HUES6 (cell line): ENCODE measurements at regions not wholly inside any gene's neighbourhood (a gene's known extent, or its start where the extent isn't known, plus 50 kb on each side); places are given as distances from the start of the nearest gene placed in this dataset.
"Not testable (repeated sequence)": the region's sequence is repeated elsewhere in the genome, so short reads cannot be mapped to it uniquely, and the experiment has no call there.

Experiments
- H3K27ac ChIP-seq: 2 replicates; pipeline ENCODE4 v1.7.0; 2013; ENCODE audit warnings: low read depth, mild to moderate bottlenecking, low read length, inconsistent platforms
- H3K27me3 ChIP-seq: 2 replicates; pipeline ENCODE4 v1.6.1; 2013; ENCODE audit warnings: low read length; ENCODE audit not compliant: control insufficient read depth, insufficient read depth
- H3K36me3 ChIP-seq: 2 replicates; pipeline ENCODE4 v1.6.1; 2013; ENCODE audit warnings: low read length; ENCODE audit not compliant: control insufficient read depth, insufficient read depth
- H3K4me1 ChIP-seq: 2 replicates; pipeline ENCODE4 v1.6.1; 2013; ENCODE audit warnings: low read length; ENCODE audit not compliant: control insufficient read depth, insufficient read depth
- H3K4me3 ChIP-seq: 2 replicates; pipeline ENCODE4 v1.5.1; 2013; ENCODE audit warnings: low read depth, low read length
- H3K9ac ChIP-seq: one replicate; pipeline ENCODE4 v1.6.1; 2013; ENCODE audit warnings: mild to moderate bottlenecking, low read length
- H3K9me3 ChIP-seq: 2 replicates; pipeline ENCODE4 v1.6.1; 2013; ENCODE audit warnings: low read depth, low read length; ENCODE audit not compliant: control insufficient read depth, insufficient read depth

- Histone ChIP-seq H3K4me1 (no peaks in the 10 kb centered on the region), H3K9ac (no peak overlapping the region), H3K4me3 (no peak overlapping the region)
Observed at GRCh38 chr7:90053094-90053493, 101.2 kb upstream of the STEAP1 start.

GRCh38 chr7:90061077-90061476 is 93.2 kb upstream of the STEAP1 start:
- H3K9me3 ChIP-seq: no peaks in the 10 kb centered on the region
- no peak overlapping the region for H3K9ac ChIP-seq
- H3K36me3 ChIP-seq: no peaks in the 10 kb centered on the region
- H3K27me3 ChIP-seq: no peaks in the 10 kb centered on the region
- H3K4me1 ChIP-seq: no peaks in the 10 kb centered on the region
- H3K4me3 ChIP-seq: no peak overlapping the region
- H3K27ac ChIP-seq: no peak overlapping the region

More at GRCh38 chr7:90053094-90053493, 101.2 kb upstream of the STEAP1 start:
- no peaks in the 10 kb centered on the region for H3K9me3 ChIP-seq
- H3K27me3 ChIP-seq: no peaks in the 10 kb centered on the region
- no peaks in the 10 kb centered on the region for H3K36me3 ChIP-seq
- no peak overlapping the region for H3K27ac ChIP-seq

GRCh38 chr7:90064370-90064769 is 89.9 kb upstream of the STEAP1 start:
- no peaks in the 10 kb centered on the region for H3K9me3 ChIP-seq
- no peaks in the 10 kb centered on the region for H3K4me1 ChIP-seq

GRCh38 chr7:90067171-90067570 is 87.1 kb upstream of the STEAP1 start:
- H3K4me3 ChIP-seq: no peak overlapping the region
- no peaks in the 10 kb centered on the region for H3K27me3 ChIP-seq
- H3K36me3 ChIP-seq: no peaks in the 10 kb centered on the region
- H3K27ac ChIP-seq: no peak overlapping the region
- H3K9ac ChIP-seq: no peak overlapping the region
- H3K9me3 ChIP-seq: no peaks in the 10 kb centered on the region
- H3K4me1 ChIP-seq: no peaks in the 10 kb centered on the region

More at GRCh38 chr7:90064370-90064769, 89.9 kb upstream of the STEAP1 start:
- H3K9ac ChIP-seq: no peak overlapping the region
- no peaks in the 10 kb centered on the region for H3K36me3 ChIP-seq
- H3K4me3 ChIP-seq: no peak overlapping the region
- H3K27me3 ChIP-seq: no peaks in the 10 kb centered on the region
- no peak overlapping the region for H3K27ac ChIP-seq

- not testable (repeated sequence) for H3K4me1 ChIP-seq, H3K36me3 ChIP-seq, H3K27me3 ChIP-seq, H3K4me3 ChIP-seq, H3K9me3 ChIP-seq, H3K27ac ChIP-seq, H3K9ac ChIP-seq
Observed at GRCh38 chr7:90070238-90070637, 84.0 kb upstream of the STEAP1 start.

- Histone ChIP-seq H3K36me3 (no peaks in the 10 kb centered on the region), H3K9ac (no peak overlapping the region), H3K27me3 (no peaks in the 10 kb centered on the region), H3K4me3 (no peak overlapping the region), H3K4me1 (no peaks in the 10 kb centered on the region), H3K9me3 (no peaks in the 10 kb centered on the region), H3K27ac (no peak overlapping the region)
Observed at GRCh38 chr7:90078921-90079320, 75.3 kb upstream of the STEAP1 start.

GRCh38 chr7:90081621-90082020 is 72.6 kb upstream of the STEAP1 start:
- H3K4me1 ChIP-seq: no peaks in the 10 kb centered on the region
- no peak overlapping the region for H3K4me3 ChIP-seq
- no peaks in the 10 kb centered on the region for H3K36me3 ChIP-seq
- H3K9ac ChIP-seq: no peak overlapping the region
- no peaks in the 10 kb centered on the region for H3K9me3 ChIP-seq
- no peaks in the 10 kb centered on the region for H3K27me3 ChIP-seq
- no peak overlapping the region for H3K27ac ChIP-seq

- Histone ChIP-seq H3K27me3 (no peaks in the 10 kb centered on the region), H3K27ac (no peak overlapping the region), H3K4me3 (no peak overlapping the region), H3K36me3 (no peaks in the 10 kb centered on the region), H3K9ac (no peak overlapping the region), H3K4me1 (no peaks in the 10 kb centered on the region), H3K9me3 (no peaks in the 10 kb centered on the region)
Observed at GRCh38 chr7:90092506-90092905, 61.8 kb upstream of the STEAP1 start.

GRCh38 chr7:90094030-90094429 is 60.2 kb upstream of the STEAP1 start:
- no peaks in the 10 kb centered on the region for H3K36me3 ChIP-seq
- H3K27me3 ChIP-seq: no peaks in the 10 kb centered on the region
- H3K9ac ChIP-seq: no peak overlapping the region
- H3K9me3 ChIP-seq: no peaks in the 10 kb centered on the region
- no peaks in the 10 kb centered on the region for H3K4me1 ChIP-seq
- no peak overlapping the region for H3K4me3 ChIP-seq
- H3K27ac ChIP-seq: no peak overlapping the region
